Lung microvascular endothelial cell (primary cell): ENCODE measurements at regions not wholly inside any gene's neighbourhood (a gene's known extent, or its start where the extent isn't known, plus 50 kb on each side); places are given as distances from the start of the nearest gene placed in this dataset.
"Not testable (repeated sequence)": the region's sequence is repeated elsewhere in the genome, so short reads cannot be mapped to it uniquely, and the experiment has no call there.

Source experiments
- DNase-seq, 2 donors: peaks; one replicate each; pipeline versions ENCODE4 v3.0.0 to v3.0.0-alpha.2; 2010; ENCODE audit warnings: low read depth in 2 of 2

GRCh38 chr2:43019536-43020183 lies 206.7 kb downstream of the ZFP36L2 start:
- DNase-seq, result no peak

GRCh38 chr2:43019025-43019367 lies 207.4 kb downstream of the ZFP36L2 start:
- no peak for DNase-seq

GRCh38 chr2:43018179-43019024 lies 208.0 kb downstream of the ZFP36L2 start:
- no peak for DNase-seq

- DNase-seq, result no peak
Observed at GRCh38 chr2:43013821-43014345, 212.5 kb downstream of the ZFP36L2 start.

GRCh38 chr2:43012966-43013365 lies 213.4 kb downstream of the ZFP36L2 start:
- DNase-seq, result no peak

GRCh38 chr2:43011158-43011491 lies 215.3 kb downstream of the ZFP36L2 start:
- DNase-seq, result no peak

- no peak for DNase-seq
Observed at GRCh38 chr2:43010438-43011157, 215.8 kb downstream of the ZFP36L2 start.

GRCh38 chr2:43009448-43009847 lies 217.0 kb downstream of the ZFP36L2 start:
- no peak for DNase-seq

- no peak for DNase-seq
Observed at GRCh38 chr2:43008388-43008787, 216.0 kb upstream of the HAAO start.

GRCh38 chr2:43007901-43008300 lies 215.5 kb upstream of the HAAO start:
- DNase-seq, result no peak

GRCh38 chr2:43006834-43007543 lies 214.6 kb upstream of the HAAO start:
- no peak for DNase-seq

GRCh38 chr2:43005975-43006833 lies 213.8 kb upstream of the HAAO start:
- DNase-seq, result no peak

- DNase-seq, result no peak
Observed at GRCh38 chr2:43005245-43005974, 213.0 kb upstream of the HAAO start.

- no peak for DNase-seq
Observed at GRCh38 chr2:43004879-43005244, 212.5 kb upstream of the HAAO start.

- DNase-seq, result not testable (repeated sequence)
Observed at GRCh38 chr2:43004126-43004865, 211.9 kb upstream of the HAAO start.

- DNase-seq, result no peak
Observed at GRCh38 chr2:43003702-43004101, 211.3 kb upstream of the HAAO start.

GRCh38 chr2:43001787-43002468 lies 209.5 kb upstream of the HAAO start:
- no peak for DNase-seq

GRCh38 chr2:43001055-43001378 lies 208.6 kb upstream of the HAAO start:
- DNase-seq, result no peak
